GM12878 (cell line): ENCODE measurements at regions not wholly inside any gene's neighbourhood (a gene's known extent, or its start where the extent isn't known, plus 50 kb on each side); places are given as distances from the start of the nearest gene placed in this dataset.

Source experiments
- ATAC-seq: fragments of 200-7000 bp; cut with Tn5 transposase; 3 replicates; pipeline ENCODE4 v1.9.1; 2020; ENCODE audit warnings: mild to moderate bottlenecking, moderate library complexity
- BruUV-seq: library from RNA; stranded (reverse); fragments of 400-500 nt; replicated peaks from 2 replicates; lab custom pipeline; 2021; lab: Mats Ljungman, UMichigan
- CTCF ChIA-PET: fragments of 300-600 bp; sonication (Branson Sonifier 250); formaldehyde crosslinking; extraction: SDS; loops from one replicate; lab custom pipeline; 2021; ENCODE audit warnings: inconsistent platforms; lab: Yijun Ruan, JAX
- POLR2A ChIA-PET: fragments of 350-600 bp; formaldehyde crosslinking; extraction: SDS; loops from one replicate; lab custom pipeline; 2021; ENCODE audit warnings: inconsistent platforms; lab: Charles Lee
- RAD21 ChIA-PET: fragments of 300-600 bp; sonication (Branson Sonifier 250); formaldehyde crosslinking; loops from one replicate; lab custom pipeline; 2023; ENCODE audit warnings: antibody characterized with exemption; ENCODE audit not compliant: unreplicated experiment; lab: Charles Lee
- SMC1A ChIA-PET: fragments of 300-600 bp; sonication (Branson Sonifier 250); formaldehyde crosslinking; loops from one replicate; lab custom pipeline; 2023; ENCODE audit not compliant: unreplicated experiment, uncharacterized antibody; lab: Charles Lee
- DNase-seq: peaks from one replicate; pipeline ENCODE4 v3.0.0-alpha.2; 2011; ENCODE audit warnings: low read depth, low spot score
- FAIRE-seq: peaks from 3 replicates; lab custom pipeline; 2011; peaks lifted over from hg19 to GRCh38; lab: Jason Lieb, UNC
- H2AFZ ChIP-seq: 2 replicates; pipeline ENCODE4 v1.6.0; 2011; ENCODE audit warnings: low read depth, low read length, control low read depth; ENCODE audit not compliant: control insufficient read depth
- H3K27ac ChIP-seq: 2 replicates; pipeline ENCODE4 v1.5.1; 2011; ENCODE audit warnings: control low read depth; ENCODE audit not compliant: control insufficient read depth, insufficient read depth
- H3K27me3 ChIP-seq, 2 experiments: replicated peaks in 1 of 2; 2 replicates each; pipeline versions ENCODE4 v1.6.0 to v1.6.1; 2011; ENCODE audit warnings: low read length in 1 of 2; ENCODE audit not compliant: control insufficient read depth in 2 of 2, insufficient read depth in 2 of 2
- H3K36me3 ChIP-seq, 2 experiments: 2 replicates each; pipeline ENCODE4 v1.5.1; 2011; ENCODE audit warnings: low read length in 1 of 2; ENCODE audit not compliant: control insufficient read depth in 2 of 2, insufficient read depth in 2 of 2
- H3K4me1 ChIP-seq: 2 replicates; pipeline ENCODE4 v1.6.1; 2011; ENCODE audit warnings: mild to moderate bottlenecking, low read length, moderate library complexity, mixed read lengths; ENCODE audit not compliant: control insufficient read depth, insufficient read depth
- H3K4me2 ChIP-seq: 2 replicates; pipeline ENCODE4 v1.6.0; 2011; ENCODE audit warnings: control low read depth; ENCODE audit not compliant: control insufficient read depth, insufficient read depth
- H3K4me3 ChIP-seq: fragments of 200-600 bp; sonication (generic); 2 replicates; pipeline ENCODE4 v1.5.1; 2016
- H3K79me2 ChIP-seq: 2 replicates; pipeline ENCODE4 v1.6.0; 2011; ENCODE audit warnings: low read length; ENCODE audit not compliant: control insufficient read depth, insufficient read depth
- H3K9ac ChIP-seq: 2 replicates; pipeline ENCODE4 v1.8.0; 2011; ENCODE audit warnings: low read length, control low read depth, mixed read lengths; ENCODE audit not compliant: control insufficient read depth, insufficient read depth
- H3K9me3 ChIP-seq: replicated peaks from 3 replicates; pipeline ENCODE4 v1.5.1; 2011; ENCODE audit warnings: mild to moderate bottlenecking, low read length; ENCODE audit not compliant: control insufficient read depth, insufficient read depth
- H4K20me1 ChIP-seq: 2 replicates; pipeline ENCODE4 v1.6.0; 2011; ENCODE audit not compliant: control insufficient read depth, insufficient read depth
- TARDBP ChIP-seq: IDR thresholded peaks from 2 replicates; pipeline ENCODE4 v1.6.1; 2016; ENCODE audit warnings: borderline replicate concordance
- WGBS: methylation state at CpG from one replicate; pipeline ENCODE4 v1.1.6; 2016; ENCODE audit warnings: low lambda C conversion rate; ENCODE audit not compliant: insufficient replicate concordance, insufficient coverage; ENCODE audit errors: missing lambda C conversion rate; 5-methylcytosine and 5-hydroxymethylcytosine counted together
- in situ Hi-C: fragments of 300-500 bp; cut with MboI; formaldehyde crosslinking; loops from 9 replicates; pipeline ENCODE4 v1.14.3; 2018; ENCODE audit warnings: mixed read lengths
- intact Hi-C: fragments of 100-400 bp; cut with micrococcal nuclease; formaldehyde crosslinking; loops from one replicate; pipeline ENCODE4 v1.14.2; 2022; ENCODE audit not compliant: unreplicated experiment
- TF ChIP-seq, protein P1 (sequence below): IDR thresholded peaks from 2 replicates; pipeline ENCODE4 v1.6.1; 2012; ENCODE audit warnings: low read depth, low read length, improper control_type of control experiment
- TF ChIP-seq, protein P2 (sequence below), 3 experiments: IDR thresholded peaks in 2 of 3; conservative IDR thresholded peaks in 1 of 3; 2 replicates each; pipeline ENCODE4 v1.5.1; 2011; ENCODE audit warnings: low read depth in 3 of 3, low read length in 3 of 3, mild to moderate bottlenecking in 3 of 3, control low read depth in 2 of 3, moderate library complexity in 2 of 3, inconsistent platforms in 1 of 3, mixed read lengths in 1 of 3; ENCODE audit not compliant: control insufficient read depth in 2 of 3, insufficient read depth in 1 of 3; ENCODE audit errors: extremely low read depth in 1 of 3

DNA sequence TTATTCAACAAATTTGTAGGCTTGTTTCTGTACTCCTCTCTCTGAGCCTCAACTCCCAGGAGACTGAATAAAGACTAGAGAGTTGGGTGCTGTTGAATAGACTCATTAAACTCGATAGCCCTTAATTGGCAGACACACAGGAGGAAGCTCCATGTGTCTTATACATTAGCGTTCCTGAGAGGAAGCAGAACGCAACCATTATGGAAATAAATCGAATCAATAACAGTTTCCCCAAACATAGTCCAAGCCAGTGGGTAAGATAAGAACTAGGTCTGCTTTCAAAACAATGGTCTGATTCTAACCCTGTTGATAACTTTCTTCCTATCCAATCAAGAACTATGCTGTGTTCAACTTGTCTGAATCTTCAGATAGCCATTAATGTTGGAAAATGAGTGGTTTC, 118.1 kb upstream of the FNDC3A start:
- Histone ChIP-seq H2AFZ (no peak overlapping the region), H3K27me3 (no peaks in the 10 kb centered on the region; a peak in 1 of 4 replicates), H3K9me3 (no peaks in the 10 kb centered on the region), H3K27ac (no peak overlapping the region), H3K9ac (no peak overlapping the region), H3K36me3 (no peaks in the 10 kb centered on the region), H3K4me2 (no peak overlapping the region), H4K20me1 (no peaks in the 10 kb centered on the region), H3K79me2 (no peaks in the 10 kb centered on the region), H3K4me3 (no peak overlapping the region), H3K4me1 (no peaks in the 10 kb centered on the region)
- TF ChIP-seq, protein P1, sequence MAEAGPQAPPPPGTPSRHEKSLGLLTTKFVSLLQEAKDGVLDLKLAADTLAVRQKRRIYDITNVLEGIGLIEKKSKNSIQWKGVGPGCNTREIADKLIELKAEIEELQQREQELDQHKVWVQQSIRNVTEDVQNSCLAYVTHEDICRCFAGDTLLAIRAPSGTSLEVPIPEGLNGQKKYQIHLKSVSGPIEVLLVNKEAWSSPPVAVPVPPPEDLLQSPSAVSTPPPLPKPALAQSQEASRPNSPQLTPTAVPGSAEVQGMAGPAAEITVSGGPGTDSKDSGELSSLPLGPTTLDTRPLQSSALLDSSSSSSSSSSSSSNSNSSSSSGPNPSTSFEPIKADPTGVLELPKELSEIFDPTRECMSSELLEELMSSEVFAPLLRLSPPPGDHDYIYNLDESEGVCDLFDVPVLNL: no peak
- no peak for TF ChIP-seq TARDBP
- FAIRE-seq (no peak), ATAC-seq (no peak), DNase-seq (no peak)
- BruUV-seq: no TSS peak
- WGBS: 65% methylated on average over 4 of the region's 4 CpGs
- in situ Hi-C loops: no loop called here
- intact Hi-C loops: no loop called here
- ChIA-PET POLR2A (no interaction called here), CTCF (no interaction called here), SMC1A (no interaction called here), RAD21 (no interaction called here)

DNA sequence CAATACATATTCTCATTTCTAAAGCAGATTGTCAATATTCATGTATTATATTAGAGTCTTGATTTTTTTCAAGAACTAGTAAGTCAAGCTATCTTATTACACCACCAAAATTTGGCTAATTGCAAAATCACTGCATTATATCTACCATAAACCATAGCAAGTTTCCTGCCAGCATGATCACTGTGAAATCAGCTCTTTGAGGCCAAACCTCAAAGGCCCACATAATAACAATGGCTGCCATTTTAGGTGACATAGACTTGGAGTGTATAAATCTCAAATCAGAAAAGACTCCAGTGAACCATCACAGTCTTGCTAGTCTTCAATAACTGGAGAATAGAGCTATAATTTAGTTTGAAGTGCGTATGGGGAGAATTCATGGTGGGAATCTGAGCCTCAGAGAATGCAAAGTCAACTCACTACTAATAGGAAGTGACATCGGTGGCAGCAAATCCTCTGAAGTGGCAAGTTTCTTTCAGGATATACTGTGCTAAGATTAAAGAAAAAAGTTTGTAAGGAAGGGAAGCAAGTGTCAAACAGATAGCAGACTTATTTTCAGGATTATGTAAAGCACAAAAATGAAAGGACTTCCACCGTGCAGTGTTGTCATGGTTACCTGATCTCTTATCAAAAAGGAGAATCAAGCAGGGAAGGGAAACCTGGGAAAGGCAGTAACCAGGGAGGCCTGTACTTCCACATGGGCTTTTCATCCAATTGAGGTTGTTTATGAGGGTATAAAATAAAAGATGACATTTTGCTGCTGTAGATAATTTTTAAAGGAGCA, 117.4 kb upstream of the FNDC3A start:
- POLR2A ChIA-PET: no interaction called here
- no peak for DNase-seq
- no peak for ATAC-seq
- no peaks in the 10 kb centered on the region for H3K36me3 ChIP-seq
- no peaks in the 10 kb centered on the region for H3K4me1 ChIP-seq
- 29% methylated on average over 3 of the region's 3 CpGs for WGBS
- no peaks in the 10 kb centered on the region for H3K79me2 ChIP-seq
- RAD21 ChIA-PET: no interaction called here
- no peak for FAIRE-seq
- no peak overlapping the region for H3K4me3 ChIP-seq
- H3K4me2 ChIP-seq: no peak overlapping the region
- H3K27ac ChIP-seq: no peak overlapping the region
- CTCF ChIA-PET: no interaction called here
- SMC1A ChIA-PET: no interaction called here
- H3K9me3 ChIP-seq: no peaks in the 10 kb centered on the region
- H2AFZ ChIP-seq: no peak overlapping the region
- intact Hi-C loops: no loop called here
- H3K9ac ChIP-seq: no peak overlapping the region
- BruUV-seq: no TSS peak
- H4K20me1 ChIP-seq: no peaks in the 10 kb centered on the region
- in situ Hi-C loops: no loop called here
- TF ChIP-seq, protein P2, sequence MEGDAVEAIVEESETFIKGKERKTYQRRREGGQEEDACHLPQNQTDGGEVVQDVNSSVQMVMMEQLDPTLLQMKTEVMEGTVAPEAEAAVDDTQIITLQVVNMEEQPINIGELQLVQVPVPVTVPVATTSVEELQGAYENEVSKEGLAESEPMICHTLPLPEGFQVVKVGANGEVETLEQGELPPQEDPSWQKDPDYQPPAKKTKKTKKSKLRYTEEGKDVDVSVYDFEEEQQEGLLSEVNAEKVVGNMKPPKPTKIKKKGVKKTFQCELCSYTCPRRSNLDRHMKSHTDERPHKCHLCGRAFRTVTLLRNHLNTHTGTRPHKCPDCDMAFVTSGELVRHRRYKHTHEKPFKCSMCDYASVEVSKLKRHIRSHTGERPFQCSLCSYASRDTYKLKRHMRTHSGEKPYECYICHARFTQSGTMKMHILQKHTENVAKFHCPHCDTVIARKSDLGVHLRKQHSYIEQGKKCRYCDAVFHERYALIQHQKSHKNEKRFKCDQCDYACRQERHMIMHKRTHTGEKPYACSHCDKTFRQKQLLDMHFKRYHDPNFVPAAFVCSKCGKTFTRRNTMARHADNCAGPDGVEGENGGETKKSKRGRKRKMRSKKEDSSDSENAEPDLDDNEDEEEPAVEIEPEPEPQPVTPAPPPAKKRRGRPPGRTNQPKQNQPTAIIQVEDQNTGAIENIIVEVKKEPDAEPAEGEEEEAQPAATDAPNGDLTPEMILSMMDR (IDR thresholded peaks at IDR 0.05 in 2 of 3, conservative IDR thresholded peaks at IDR 0.05 in 1 of 3; ENCODE audit: control insufficient read depth in 2 of 3, extremely low read depth in 1 of 3, insufficient read depth in 1 of 3, low read depth in 3 of 3, low read length in 3 of 3): no peak
- H3K27me3 ChIP-seq: no peaks in the 10 kb centered on the region; a peak in 1 of 4 replicates
